ENCODE measurements at regions not wholly inside any gene's neighbourhood (a gene's known extent, or its start where the extent isn't known, plus 50 kb on each side); places are given as distances from the start of the nearest gene placed in this dataset.
"Not testable (repeated sequence)": the region's sequence is repeated elsewhere in the genome, so short reads cannot be mapped to it uniquely, and the experiment has no call there.

DNA sequence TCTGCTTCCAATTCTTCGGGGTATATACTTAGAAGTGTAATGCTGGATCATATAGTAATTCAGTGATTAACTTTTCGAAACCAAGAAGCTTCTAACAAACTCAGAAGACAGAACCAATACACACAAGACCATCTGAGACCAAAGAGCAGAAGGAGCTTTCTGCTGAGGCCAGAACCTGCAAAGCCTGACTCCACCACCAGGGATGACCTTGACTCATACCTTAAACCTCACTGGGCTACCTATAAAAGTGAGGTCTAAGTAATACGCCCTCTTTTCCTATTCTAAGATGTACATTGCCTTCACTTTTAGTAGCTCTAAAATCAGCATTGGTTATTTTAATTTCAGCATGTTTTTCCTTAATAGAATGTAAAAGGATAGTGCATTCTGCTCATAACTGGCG is 84.8 kb downstream of the FOXF2 start:
- Histone ChIP-seq H3K4me3 (ENCODE audit: low read length) (no peak overlapping the region), H3K4me1 (ENCODE audit: control insufficient read depth in 2 of 2, insufficient read depth in 2 of 2, low read length in 2 of 2) (no peaks in the 10 kb centered on the region), H3K27ac (ENCODE audit: low read depth, low read length) (no peak overlapping the region), H3K27me3 (ENCODE audit: control insufficient read depth in 2 of 2, insufficient read depth in 2 of 2, low read length in 2 of 2) (no peaks in the 10 kb centered on the region), H3K36me3 (ENCODE audit: control insufficient read depth in 2 of 3, insufficient read depth in 3 of 3, low read length in 3 of 3) (no peaks in the 10 kb centered on the region), H3K9me3 (ENCODE audit: control insufficient read depth in 2 of 3, low read length in 3 of 3) (no peaks in the 10 kb centered on the region)
- ATAC-seq = no peak
- H3K4me1 Mint-ChIP-seq = peaks cover 0 to 2% (median 0%) of the 10 kb centered on the region in 7 donors
- no peak overlapping the region for H3K27ac Mint-ChIP-seq
- no peaks in the 10 kb centered on the region for H3K36me3 Mint-ChIP-seq
- DNase-seq = no peak
- no peak overlapping the region for H3K4me3 Mint-ChIP-seq
- intact Hi-C loops (cut with micrococcal nuclease) = no loop called here
- CTCF ChIA-PET = no interaction called here
- POLR2A ChIA-PET = no interaction called here
- peaks cover 0 to 5% (median 0%) of the 10 kb centered on the region in 11 donors for H3K9me3 Mint-ChIP-seq
- H3K27me3 Mint-ChIP-seq = peaks cover 7 to 30% (median 20%) of the 10 kb centered on the region in 5 donors

DNA sequence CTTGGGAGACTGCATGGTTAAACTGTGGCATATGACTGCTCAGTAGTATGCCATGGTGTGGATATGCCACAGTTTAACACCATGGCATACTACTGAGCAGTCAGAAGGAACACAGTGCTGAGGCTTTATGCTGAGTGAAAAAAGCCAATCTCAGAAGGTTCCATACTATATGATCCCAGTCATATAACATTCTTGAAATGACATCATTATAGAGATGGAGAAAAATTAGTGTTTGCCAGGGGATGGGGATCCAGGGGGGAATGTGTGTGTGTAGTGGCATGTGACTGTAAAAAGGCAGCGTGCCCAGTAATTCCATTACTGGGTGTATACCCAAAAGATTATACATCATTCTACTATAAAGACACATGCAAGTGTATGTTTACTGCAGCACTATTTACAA is 85.8 kb downstream of the FOXF2 start:
- no peak overlapping the region for H3K4me3 Mint-ChIP-seq
- Histone ChIP-seq H3K4me1 (ENCODE audit: control insufficient read depth in 2 of 2, insufficient read depth in 2 of 2, low read length in 2 of 2) (no peaks in the 10 kb centered on the region), H3K4me3 (ENCODE audit: low read length) (no peak overlapping the region), H3K9me3 (ENCODE audit: control insufficient read depth in 2 of 3, low read length in 3 of 3) (no peaks in the 10 kb centered on the region), H3K27me3 (ENCODE audit: control insufficient read depth in 2 of 2, insufficient read depth in 2 of 2, low read length in 2 of 2) (no peaks in the 10 kb centered on the region), H3K27ac (ENCODE audit: low read depth, low read length) (no peak overlapping the region), H3K36me3 (ENCODE audit: control insufficient read depth in 2 of 3, insufficient read depth in 3 of 3, low read length in 3 of 3) (no peaks in the 10 kb centered on the region)
- ATAC-seq (no peak), DNase-seq (no peak)
- H3K4me1 Mint-ChIP-seq = no peaks in the 10 kb centered on the region
- H3K36me3 Mint-ChIP-seq = no peaks in the 10 kb centered on the region
- no peak overlapping the region for H3K27ac Mint-ChIP-seq
- ChIA-PET POLR2A (no interaction called here), CTCF (no interaction called here)
- peaks cover 7 to 29% (median 15%) of the 10 kb centered on the region in 5 donors for H3K27me3 Mint-ChIP-seq
- intact Hi-C loops (cut with micrococcal nuclease) = no loop called here
- peaks cover 0 to 5% (median 0%) of the 10 kb centered on the region in 11 donors for H3K9me3 Mint-ChIP-seq

DNA sequence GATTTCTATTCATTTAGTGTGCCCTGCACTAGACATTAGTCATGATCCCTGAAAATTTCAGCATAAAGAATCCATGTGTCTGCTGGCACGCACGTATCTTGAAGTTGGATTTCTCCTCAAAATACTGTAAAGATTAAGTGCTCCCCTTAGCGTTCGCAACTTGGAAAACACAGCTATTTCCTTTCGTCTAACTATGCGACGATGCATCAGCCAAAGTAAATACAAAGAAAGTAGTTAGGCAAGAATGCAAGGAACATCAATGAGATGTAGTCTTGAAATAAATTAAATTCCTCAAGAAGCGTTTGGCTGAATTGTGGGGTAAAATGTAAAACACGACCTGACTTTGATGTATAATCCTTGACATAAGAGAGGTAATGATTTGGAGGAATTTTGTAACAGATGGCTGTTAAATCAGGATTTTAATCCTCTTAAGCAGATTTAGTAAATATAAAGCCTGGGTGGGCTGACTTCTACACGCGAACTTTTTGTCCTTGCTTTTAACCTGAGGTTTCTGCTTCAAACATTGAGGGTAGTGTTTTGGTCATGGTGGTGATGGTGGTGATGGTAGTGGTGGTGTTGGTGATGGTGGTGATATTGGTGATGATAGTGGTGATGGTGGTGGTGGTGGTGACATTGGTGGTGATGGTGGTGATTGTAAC is 88.2 kb downstream of the FOXF2 start:
- intact Hi-C loops (cut with micrococcal nuclease) = no loop called here
- ChIA-PET CTCF (no interaction called here), POLR2A (no interaction called here)
- Mint-ChIP-seq H3K27ac (no peak overlapping the region), H3K9me3 (peaks cover 0 to 5% (median 0%) of the 10 kb centered on the region in 11 donors), H3K4me3 (no peak overlapping the region), H3K4me1 (no peaks in the 10 kb centered on the region), H3K36me3 (peaks cover 0 to 4% (median 0%) of the 10 kb centered on the region in 5 donors), H3K27me3 (peaks cover 7 to 31% (median 20%) of the 10 kb centered on the region in 5 donors)
- no peaks in the 10 kb centered on the region for H3K27me3 ChIP-seq (ENCODE audit: control insufficient read depth in 2 of 2, insufficient read depth in 2 of 2, low read length in 2 of 2)
- no peaks in the 10 kb centered on the region for H3K36me3 ChIP-seq (ENCODE audit: control insufficient read depth in 2 of 3, insufficient read depth in 3 of 3, low read length in 3 of 3)
- no peaks in the 10 kb centered on the region for H3K9me3 ChIP-seq (ENCODE audit: control insufficient read depth in 2 of 3, low read length in 3 of 3)
- no peaks in the 10 kb centered on the region for H3K4me1 ChIP-seq (ENCODE audit: control insufficient read depth in 2 of 2, insufficient read depth in 2 of 2, low read length in 2 of 2)
- H3K4me3 ChIP-seq (ENCODE audit: low read length) = no peak overlapping the region
- no peak overlapping the region for H3K27ac ChIP-seq (ENCODE audit: low read depth, low read length)
- ATAC-seq (no peak), DNase-seq (no peak)

DNA sequence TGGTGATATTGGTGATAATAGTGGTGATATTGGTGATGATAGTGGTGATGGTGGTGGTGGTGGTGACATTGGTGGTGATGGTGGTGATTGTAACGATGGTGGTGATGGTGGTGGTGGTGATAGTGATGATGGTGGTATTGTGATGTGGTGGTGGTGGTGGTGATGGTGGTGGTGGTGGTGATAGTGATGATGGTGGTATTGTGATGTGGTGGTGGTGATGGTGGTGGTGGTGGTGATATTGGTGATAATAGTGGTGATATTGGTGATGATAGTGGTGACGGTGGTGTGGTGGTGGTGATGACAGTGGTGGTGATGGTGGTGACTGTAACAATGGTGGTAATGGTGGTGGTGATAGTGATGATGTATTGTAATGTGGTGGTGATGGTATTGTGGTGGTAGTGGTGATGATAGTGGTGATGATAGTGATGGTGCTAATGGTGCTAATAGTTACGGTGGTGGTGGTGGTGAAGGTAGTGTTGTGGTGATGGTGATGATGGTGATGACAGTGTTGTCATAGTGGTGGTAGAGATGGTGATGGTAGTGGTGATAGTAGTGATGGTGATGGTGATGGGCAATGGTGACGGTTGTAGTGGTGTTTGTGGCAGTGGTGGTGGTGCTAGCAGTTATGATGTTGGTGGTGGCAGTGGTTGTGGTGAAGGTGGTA is 88.9 kb downstream of the FOXF2 start:
- H3K4me3 ChIP-seq (ENCODE audit: low read length); H3K4me1 Mint-ChIP-seq; H3K36me3 ChIP-seq (ENCODE audit: control insufficient read depth in 2 of 3, insufficient read depth in 3 of 3, low read length in 3 of 3); DNase-seq; H3K9me3 Mint-ChIP-seq; H3K27ac Mint-ChIP-seq; ATAC-seq; intact Hi-C loops (cut with micrococcal nuclease); H3K27me3 ChIP-seq (ENCODE audit: control insufficient read depth in 2 of 2, insufficient read depth in 2 of 2, low read length in 2 of 2); CTCF ChIA-PET; H3K36me3 Mint-ChIP-seq; H3K4me3 Mint-ChIP-seq; H3K27ac ChIP-seq (ENCODE audit: low read depth, low read length); H3K4me1 ChIP-seq (ENCODE audit: control insufficient read depth in 2 of 2, insufficient read depth in 2 of 2, low read length in 2 of 2); POLR2A ChIA-PET; H3K9me3 ChIP-seq (ENCODE audit: control insufficient read depth in 2 of 3, low read length in 3 of 3): not testable (repeated sequence)
- H3K27me3 Mint-ChIP-seq = peaks cover 3 to 24% (median 17%) of the 10 kb centered on the region in 5 donors

DNA sequence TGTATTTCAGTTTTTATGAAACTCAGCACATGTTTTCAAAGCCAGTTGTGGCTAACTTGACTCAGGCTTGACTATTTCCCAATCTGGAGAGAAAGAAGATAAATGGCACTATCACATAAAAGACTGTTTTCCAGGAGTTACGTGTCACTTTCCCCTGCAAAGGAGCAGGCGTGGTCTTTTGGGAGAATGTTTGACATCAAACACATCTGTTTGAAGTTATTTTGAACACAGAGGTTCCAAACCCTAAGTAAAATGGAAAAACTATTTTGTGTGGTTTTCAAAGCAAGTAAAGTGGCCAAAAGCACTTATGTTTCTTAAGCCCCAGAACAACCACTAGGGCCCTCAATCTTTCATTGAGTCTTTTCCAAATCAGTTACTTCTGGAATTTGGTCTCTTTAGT is 89.7 kb downstream of the FOXF2 start:
- POLR2A ChIA-PET = no interaction called here
- peaks cover 0 to 18% (median 16%) of the 10 kb centered on the region in 5 donors for H3K27me3 Mint-ChIP-seq
- Histone ChIP-seq H3K9me3 (ENCODE audit: control insufficient read depth in 2 of 3, low read length in 3 of 3) (no peaks in the 10 kb centered on the region), H3K27ac (ENCODE audit: low read depth, low read length) (no peak overlapping the region), H3K27me3 (ENCODE audit: control insufficient read depth in 2 of 2, insufficient read depth in 2 of 2, low read length in 2 of 2) (no peaks in the 10 kb centered on the region), H3K4me1 (ENCODE audit: control insufficient read depth in 2 of 2, insufficient read depth in 2 of 2, low read length in 2 of 2) (no peaks in the 10 kb centered on the region), H3K36me3 (ENCODE audit: control insufficient read depth in 2 of 3, insufficient read depth in 3 of 3, low read length in 3 of 3) (no peaks in the 10 kb centered on the region), H3K4me3 (ENCODE audit: low read length) (no peak overlapping the region)
- DNase-seq (no peak), ATAC-seq (no peak)
- no peaks in the 10 kb centered on the region for H3K4me1 Mint-ChIP-seq
- no peak overlapping the region for H3K4me3 Mint-ChIP-seq
- H3K9me3 Mint-ChIP-seq = peaks cover 0 to 5% (median 0%) of the 10 kb centered on the region in 11 donors
- no peak overlapping the region for H3K27ac Mint-ChIP-seq
- intact Hi-C loops (cut with micrococcal nuclease) = no loop called here
- CTCF ChIA-PET = interaction anchor here (0.6 kb wide), 1 partner anchor 14 kb away, joined by 6 read pairs; no protein-coding TSS in a partner anchor
- peaks cover 0 to 4% (median 0%) of the 10 kb centered on the region in 5 donors for H3K36me3 Mint-ChIP-seq

DNA sequence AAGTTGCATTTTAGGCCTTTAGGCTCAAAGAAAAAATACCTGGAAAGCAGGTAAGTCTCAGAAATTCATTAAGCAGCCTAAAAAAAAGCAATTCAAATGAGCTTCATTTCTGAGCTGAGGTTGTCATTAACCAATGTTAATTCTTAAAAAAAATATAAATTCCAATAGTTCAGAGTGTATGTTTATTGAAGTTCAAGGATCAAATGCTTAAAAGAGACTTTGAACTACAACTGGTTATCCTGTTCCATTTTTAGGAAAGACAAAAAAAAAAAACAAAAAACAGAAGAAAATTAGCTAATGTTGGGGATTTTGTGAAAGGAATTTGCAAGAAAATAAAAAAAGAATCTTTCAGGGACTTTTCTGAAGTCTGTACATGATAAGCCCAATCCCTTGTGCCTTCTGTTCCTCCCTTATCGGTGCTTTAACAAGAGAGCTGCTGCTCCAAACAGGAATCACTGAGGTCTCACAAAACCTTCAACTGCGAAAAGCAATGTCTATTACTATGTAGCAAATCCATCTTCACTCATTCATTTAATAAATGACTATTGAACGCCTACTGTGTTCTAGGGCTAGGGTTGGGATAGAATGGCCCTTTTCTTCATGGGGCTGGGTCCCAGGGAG is 90.3 kb downstream of the FOXF2 start:
- Mint-ChIP-seq H3K9me3 (peaks cover 0 to 5% (median 0%) of the 10 kb centered on the region in 11 donors), H3K27ac (no peak overlapping the region), H3K4me3 (no peak overlapping the region), H3K27me3 (peaks cover 0 to 18% (median 12%) of the 10 kb centered on the region in 5 donors), H3K4me1 (no peaks in the 10 kb centered on the region), H3K36me3 (peaks cover 0 to 4% (median 0%) of the 10 kb centered on the region in 5 donors)
- H3K4me1 ChIP-seq (ENCODE audit: control insufficient read depth in 2 of 2, insufficient read depth in 2 of 2, low read length in 2 of 2) = no peaks in the 10 kb centered on the region
- CTCF ChIA-PET = interaction anchor here (0.6 kb wide), 1 partner anchor 13 kb away, joined by 6 read pairs; no protein-coding TSS in a partner anchor
- H3K36me3 ChIP-seq (ENCODE audit: control insufficient read depth in 2 of 3, insufficient read depth in 3 of 3, low read length in 3 of 3) = no peaks in the 10 kb centered on the region
- ATAC-seq (no peak), DNase-seq (no peak)
- no peak overlapping the region for H3K4me3 ChIP-seq (ENCODE audit: low read length)
- H3K27me3 ChIP-seq (ENCODE audit: control insufficient read depth in 2 of 2, insufficient read depth in 2 of 2, low read length in 2 of 2) = no peaks in the 10 kb centered on the region
- H3K27ac ChIP-seq (ENCODE audit: low read depth, low read length) = no peak overlapping the region
- no peaks in the 10 kb centered on the region for H3K9me3 ChIP-seq (ENCODE audit: control insufficient read depth in 2 of 3, low read length in 3 of 3)
- POLR2A ChIA-PET = no interaction called here
- intact Hi-C loops (cut with micrococcal nuclease) = no loop called here

Data from naive thymus-derived CD4-positive, alpha-beta T cell (primary cell).